Activated B cell treated with CpG ODN at 0.5 μM for 24 hours (primary cell): ENCODE measurements at regions not wholly inside any gene's neighbourhood (a gene's known extent, or its start where the extent isn't known, plus 50 kb on each side); places are given as distances from the start of the nearest gene placed in this dataset.

ENCODE experiments used
- ATAC-seq: fragments of 200-7000 bp; cut with Tn5 transposase; one replicate; pipeline ENCODE4 v1.10.0; 2021; ENCODE audit warnings: low read depth, mild to moderate bottlenecking, moderate library complexity
- CTCF ChIA-PET: fragments of 350-600 bp; sonication (Branson Sonifier 250); formaldehyde crosslinking; loops from one replicate; lab custom pipeline; 2021; ENCODE audit warnings: antibody characterized with exemption; lab: Charles Lee
- POLR2A ChIA-PET: fragments of 350-600 bp; sonication (Branson Sonifier 250); formaldehyde crosslinking; loops from one replicate; lab custom pipeline; 2021; ENCODE audit warnings: antibody characterized with exemption; lab: Charles Lee
- DNase-seq: peaks from one replicate; pipeline ENCODE4 v3.0.0; 2022
- H3K27ac Mint-ChIP-seq: one replicate; pipeline ENCODE4 v1.8.0; 2020; ENCODE audit warnings: mixed read lengths
- H3K27me3 Mint-ChIP-seq: one replicate; pipeline ENCODE4 v1.8.0; 2021; ENCODE audit warnings: mixed read lengths
- H3K36me3 Mint-ChIP-seq: one replicate; pipeline ENCODE4 v1.8.0; 2021; ENCODE audit warnings: low read depth, mixed read lengths
- H3K4me1 Mint-ChIP-seq: one replicate; pipeline ENCODE4 v1.8.0; 2021; ENCODE audit warnings: mixed read lengths
- H3K4me3 Mint-ChIP-seq: one replicate; pipeline ENCODE4 v1.8.0; 2020; ENCODE audit warnings: mild to moderate bottlenecking, mixed read lengths
- H3K9me3 Mint-ChIP-seq: one replicate; pipeline ENCODE4 v1.8.0; 2020; ENCODE audit warnings: mixed read lengths
- CTCF ChIP-seq: fragments of 200-600 bp; IDR thresholded peaks from one replicate; pipeline ENCODE4 v1.8.0; 2022; ENCODE audit warnings: antibody characterized with exemption, mild to moderate bottlenecking
- intact Hi-C: fragments of 100-400 bp; cut with micrococcal nuclease; formaldehyde crosslinking; loops from one replicate; pipeline ENCODE4 v1.15.1; 2024

- H3K27me3 Mint-ChIP-seq = no peaks in the 10 kb centered on the region
- peaks cover 4% of the 10 kb centered on the region for H3K9me3 Mint-ChIP-seq
- H3K27ac Mint-ChIP-seq = peak overlapping the region; percentile 97
- ChIA-PET POLR2A (interaction anchor here (0.6 to 24.5 kb wide), 8 partner anchors 8 to 456 kb away, joined by 3 to 1820 read pairs (median 4); no protein-coding TSS in a partner anchor), CTCF (interaction anchor here (1.0 to 2.1 kb wide), 5 partner anchors 8 to 14 kb away, joined by 3 to 16 read pairs (median 5); no protein-coding TSS in a partner anchor)
- ATAC-seq = peak; percentile 88
- DNase-seq = peak; percentile 50
- H3K4me3 Mint-ChIP-seq = peak overlapping the region; percentile 55
- intact Hi-C loops = loop anchor here (1.0 to 5.0 kb wide), 4 partner anchors 8 to 239 kb away; no protein-coding TSS in a partner anchor
- H3K4me1 Mint-ChIP-seq = peaks cover 98% of the 10 kb centered on the region
- peaks cover 9% of the 10 kb centered on the region for H3K36me3 Mint-ChIP-seq
- TF ChIP-seq CTCF = no peak
Observed at GRCh38 chr2:88845772-88846661, 154.5 kb downstream of the RPIA start.

- intact Hi-C loops = no loop called here
- H3K4me1 Mint-ChIP-seq = peaks cover 94% of the 10 kb centered on the region
- CTCF ChIA-PET = interaction anchor here (1.0 to 3.5 kb wide), 3 partner anchors 12 to 21 kb away, joined by 3 to 11 read pairs (median 5); no protein-coding TSS in a partner anchor
- POLR2A ChIA-PET = interaction anchor here (18.4 to 24.5 kb wide), 2 partner anchors 5 to 11 kb away, joined by 1820 read pairs; no protein-coding TSS in a partner anchor
- TF ChIP-seq CTCF = no peak
- peaks cover 4% of the 10 kb centered on the region for H3K9me3 Mint-ChIP-seq
- H3K36me3 Mint-ChIP-seq = peaks cover 35% of the 10 kb centered on the region
- no peaks in the 10 kb centered on the region for H3K27me3 Mint-ChIP-seq
- peak overlapping the region; percentile 93 for H3K27ac Mint-ChIP-seq
- H3K4me3 Mint-ChIP-seq = peak overlapping the region; percentile 63
- DNase-seq = no peak
- no peak for ATAC-seq
Observed at GRCh38 chr2:88852753-88853402, 161.4 kb downstream of the RPIA start.

GRCh38 chr2:88853403-88853790 lies 161.9 kb downstream of the RPIA start:
- H3K9me3 Mint-ChIP-seq = peaks cover 2% of the 10 kb centered on the region
- CTCF ChIA-PET = interaction anchor here (3.5 kb wide), 1 partner anchor 22 kb away, joined by 11 read pairs; no protein-coding TSS in a partner anchor
- no peak for TF ChIP-seq CTCF
- H3K27ac Mint-ChIP-seq = peak overlapping the region; percentile 93
- H3K27me3 Mint-ChIP-seq = no peaks in the 10 kb centered on the region
- ATAC-seq (no peak), DNase-seq (no peak)
- peaks cover 39% of the 10 kb centered on the region for H3K36me3 Mint-ChIP-seq
- H3K4me3 Mint-ChIP-seq = peak overlapping the region; percentile 44
- intact Hi-C loops = no loop called here
- POLR2A ChIA-PET = interaction anchor here (18.4 to 24.5 kb wide), 2 partner anchors 4 to 12 kb away, joined by 1820 read pairs; no protein-coding TSS in a partner anchor
- H3K4me1 Mint-ChIP-seq = peaks cover 92% of the 10 kb centered on the region

- POLR2A ChIA-PET = interaction anchor here (0.8 to 18.4 kb wide), 2 partner anchors 13 to 31 kb away, joined by 5 to 1820 read pairs; no protein-coding TSS in a partner anchor
- CTCF ChIA-PET = interaction anchor here (12.0 kb wide), 1 partner anchor 22 kb away, joined by 187 read pairs; no protein-coding TSS in a partner anchor
- Mint-ChIP-seq H3K27ac (peak overlapping the region; percentile 98), H3K4me3 (no peak overlapping the region), H3K9me3 (no peaks in the 10 kb centered on the region), H3K27me3 (no peaks in the 10 kb centered on the region), H3K4me1 (peaks cover 82% of the 10 kb centered on the region), H3K36me3 (peaks cover 44% of the 10 kb centered on the region)
- no peak for TF ChIP-seq CTCF
- intact Hi-C loops = no loop called here
- DNase-seq (no peak), ATAC-seq (no peak)
Observed at GRCh38 chr2:88854528-88854927, 163.1 kb downstream of the RPIA start.
